ENCODE measurements at regions not wholly inside any gene's neighbourhood (a gene's known extent, or its start where the extent isn't known, plus 50 kb on each side); places are given as distances from the start of the nearest gene placed in this dataset.
A peak's percentile ranks its signal among the peaks of the same experiment; 100 is the strongest.

- DNase-seq: no peak
Observed at GRCh38 chr1:29839726-29840125, 603.4 kb downstream of the PTPRU start.

GRCh38 chr1:29838738-29839320 is 602.5 kb downstream of the PTPRU start:
- no peak for DNase-seq

GRCh38 chr1:29836651-29837646 is 600.6 kb downstream of the PTPRU start:
- DNase-seq: no peak

- DNase-seq: no peak
Observed at GRCh38 chr1:29835874-29836273, 599.6 kb downstream of the PTPRU start.

- peak in 1 of 2 experiments; percentile 31 for DNase-seq
Observed at GRCh38 chr1:29835406-29835805, 599.1 kb downstream of the PTPRU start.

DNA sequence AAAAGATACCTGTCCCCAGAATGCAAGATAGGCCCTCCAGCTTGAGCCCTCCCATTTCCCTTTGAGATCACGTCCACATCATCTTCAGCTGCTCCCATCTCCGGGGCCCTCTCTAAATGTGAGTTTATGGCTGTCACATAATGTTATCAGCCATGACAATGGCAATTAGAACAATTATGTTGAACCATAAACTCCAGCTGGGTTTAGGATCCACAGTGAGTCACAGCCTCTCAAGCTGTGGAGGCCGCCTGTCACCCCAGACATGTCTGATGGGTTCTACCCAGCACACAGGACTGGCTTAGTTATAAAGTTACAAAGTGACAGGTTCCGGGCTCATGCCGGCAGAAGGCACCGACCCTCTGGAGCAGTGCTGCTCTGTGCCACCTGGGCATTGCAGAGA is 597.3 kb downstream of the PTPRU start:
- DNase-seq: no peak

GRCh38 chr1:29832936-29833335 is 596.6 kb downstream of the PTPRU start:
- DNase-seq: no peak

DNA sequence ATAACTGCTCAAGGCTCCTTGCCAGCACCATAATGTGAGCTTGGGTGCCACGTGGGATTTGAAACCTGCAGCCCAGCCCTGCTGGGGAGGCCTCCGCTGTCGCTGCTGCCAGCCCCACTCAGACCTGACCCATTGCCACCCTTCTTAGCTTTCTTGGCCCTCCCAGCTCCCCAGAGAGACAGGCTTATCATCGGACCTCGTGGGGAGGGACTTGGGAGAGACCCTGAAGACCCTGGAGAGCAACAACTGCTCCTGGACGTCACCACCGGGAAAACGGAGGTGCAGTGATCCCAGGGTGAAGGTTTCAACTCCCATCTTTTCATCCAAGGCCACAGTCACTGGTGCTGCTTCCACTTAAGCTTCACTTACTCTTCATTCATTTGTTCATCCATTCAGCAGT is 596.1 kb downstream of the PTPRU start:
- no peak for DNase-seq

GRCh38 chr1:29831500-29832117 is 595.3 kb downstream of the PTPRU start:
- DNase-seq: no peak

DNA sequence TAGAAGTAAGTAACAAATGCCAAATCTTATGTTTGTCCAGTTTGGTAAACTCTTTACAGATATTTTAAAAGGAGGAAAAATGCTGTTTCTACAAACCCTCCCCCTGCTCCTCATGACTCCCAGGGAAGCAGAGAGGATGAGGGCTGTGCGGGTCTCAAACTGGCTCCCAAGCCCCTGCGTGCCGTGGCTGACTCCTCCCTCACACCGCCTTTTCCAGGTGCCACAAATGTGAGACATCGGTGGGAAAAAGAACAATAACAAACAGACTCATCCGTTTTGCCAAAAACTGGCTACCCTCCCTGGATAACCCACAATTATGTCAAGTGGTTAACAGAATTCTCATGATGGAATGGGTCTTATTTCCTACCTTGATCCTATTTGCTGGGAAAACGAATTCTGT is 594.6 kb downstream of the PTPRU start:
- no peak for DNase-seq

DNA sequence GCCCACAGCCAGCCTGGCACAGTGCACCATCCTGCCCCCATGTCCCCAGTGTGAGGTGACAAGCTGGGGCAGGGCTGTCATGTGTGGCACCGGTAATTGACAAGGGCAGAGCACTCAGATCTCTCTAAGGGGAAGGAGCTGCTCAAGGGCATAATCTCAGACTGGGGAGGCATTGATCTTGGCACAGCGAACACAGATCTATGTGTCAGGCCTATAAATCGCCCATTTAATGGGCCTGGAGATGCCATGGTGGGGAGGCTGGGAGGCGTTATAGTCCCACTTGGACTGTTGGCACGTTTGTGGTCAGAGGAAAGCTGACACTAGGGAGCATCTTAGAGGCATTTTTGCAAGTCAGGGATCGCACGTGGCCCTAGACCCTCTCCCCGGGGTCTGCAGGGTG is 594.1 kb downstream of the PTPRU start:
- no peak for DNase-seq

GRCh38 chr1:29829448-29830344 is 593.4 kb downstream of the PTPRU start:
- DNase-seq: no peak

DNA sequence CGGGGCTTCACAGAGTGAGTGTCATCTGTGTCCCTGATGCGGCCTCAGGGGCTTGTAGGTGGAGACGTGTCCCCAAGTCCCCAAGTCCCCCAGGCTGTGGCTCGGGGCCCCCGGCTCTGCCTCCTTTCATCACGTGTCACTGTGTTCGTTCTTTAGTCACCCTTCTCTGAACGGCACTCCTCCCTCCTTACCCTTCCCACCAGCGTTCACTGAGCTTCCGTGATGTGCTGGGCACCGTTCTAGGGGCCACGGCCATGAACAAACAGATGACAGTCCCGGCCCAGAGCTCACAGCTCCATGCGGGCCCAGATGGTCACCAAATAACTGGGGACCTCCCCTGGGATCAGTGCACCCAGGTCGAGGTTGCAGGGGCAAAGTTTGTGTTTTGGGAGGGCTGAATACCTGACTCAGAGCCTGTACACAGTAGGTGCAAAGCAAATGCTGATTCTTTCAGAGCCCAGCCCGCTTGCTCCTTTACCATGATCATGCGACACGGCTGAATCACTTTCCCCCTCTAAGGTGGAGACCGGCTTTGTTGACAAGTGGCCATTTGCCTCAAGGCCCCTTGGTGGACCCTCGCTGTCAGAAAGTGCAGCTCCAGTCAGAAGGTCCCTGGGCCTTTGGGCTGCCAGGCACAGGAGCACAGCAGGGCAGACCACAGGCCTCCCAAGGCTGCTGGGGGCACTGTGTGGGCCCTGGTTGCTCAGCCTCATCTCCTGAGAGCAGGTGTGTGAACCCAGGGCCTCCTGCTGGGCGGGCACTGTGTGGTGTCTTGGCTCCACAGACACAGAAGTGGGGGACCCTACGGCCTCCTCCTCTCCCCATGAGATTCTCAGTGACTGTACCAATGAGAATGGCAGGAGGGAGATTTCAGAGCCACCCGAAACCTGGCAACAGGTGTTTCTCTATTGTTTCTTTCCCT is 592.5 kb downstream of the PTPRU start:
- DNase-seq: no peak

DNA sequence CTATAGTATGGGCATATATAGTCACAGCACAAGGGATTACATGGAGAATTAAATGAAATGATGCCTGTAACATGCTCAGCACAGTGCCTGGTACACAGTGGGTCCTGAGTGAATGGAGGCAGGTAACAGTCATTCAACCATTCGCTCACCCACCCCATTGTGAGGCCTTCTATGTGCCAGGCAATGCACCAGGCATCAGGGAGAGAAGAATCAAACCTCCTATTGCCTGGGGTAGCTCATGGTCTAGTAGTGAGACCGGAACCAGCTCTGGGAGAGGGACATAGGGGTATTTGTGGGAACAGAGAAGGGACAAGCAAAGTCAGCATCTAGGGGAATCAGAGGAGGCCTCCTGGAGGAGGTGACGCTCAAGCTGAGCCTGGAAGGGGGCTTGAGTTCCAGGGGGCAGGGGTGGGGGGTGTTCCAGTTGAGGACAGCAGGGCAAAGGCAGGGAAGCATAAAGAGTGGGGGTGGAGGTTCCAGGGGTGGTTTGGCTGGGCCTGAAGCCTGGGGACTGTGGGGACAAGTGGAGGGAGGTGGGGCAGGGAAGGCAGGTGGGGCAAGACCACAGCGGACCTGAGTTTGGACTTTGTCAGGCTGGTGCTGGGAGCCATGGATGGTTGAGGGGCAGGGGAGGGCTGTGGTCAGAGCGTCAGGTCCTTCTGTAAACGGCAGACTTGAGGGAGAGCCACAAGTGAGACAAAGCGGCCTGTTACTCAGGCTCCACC is 591.6 kb downstream of the PTPRU start:
- no peak for DNase-seq

DNA sequence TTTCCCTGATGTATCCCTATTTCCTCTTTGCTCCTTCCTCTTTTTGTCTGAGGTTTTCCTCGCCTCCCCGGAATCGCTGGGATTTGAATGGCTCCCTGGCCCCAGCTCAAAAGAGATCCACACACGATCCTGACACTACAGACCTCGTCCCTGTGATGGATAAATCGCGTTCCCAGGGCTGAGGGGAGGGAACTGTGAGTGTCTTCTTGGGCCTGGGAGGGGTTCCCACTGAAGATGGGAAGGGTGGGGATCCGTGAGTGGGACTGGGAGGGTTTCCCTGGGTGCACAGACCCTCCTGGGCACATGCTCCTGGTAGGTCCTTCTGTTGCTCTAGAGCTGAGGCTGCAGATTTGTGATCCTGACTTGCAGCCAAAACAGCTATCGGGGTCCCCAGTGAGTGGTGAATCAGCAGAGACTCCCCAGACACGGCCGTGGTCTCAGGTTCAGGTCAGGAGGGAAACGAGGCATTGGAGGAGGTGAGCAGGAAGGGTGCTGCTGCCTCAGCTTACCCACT is 591.0 kb downstream of the PTPRU start:
- no peak for DNase-seq

DNA sequence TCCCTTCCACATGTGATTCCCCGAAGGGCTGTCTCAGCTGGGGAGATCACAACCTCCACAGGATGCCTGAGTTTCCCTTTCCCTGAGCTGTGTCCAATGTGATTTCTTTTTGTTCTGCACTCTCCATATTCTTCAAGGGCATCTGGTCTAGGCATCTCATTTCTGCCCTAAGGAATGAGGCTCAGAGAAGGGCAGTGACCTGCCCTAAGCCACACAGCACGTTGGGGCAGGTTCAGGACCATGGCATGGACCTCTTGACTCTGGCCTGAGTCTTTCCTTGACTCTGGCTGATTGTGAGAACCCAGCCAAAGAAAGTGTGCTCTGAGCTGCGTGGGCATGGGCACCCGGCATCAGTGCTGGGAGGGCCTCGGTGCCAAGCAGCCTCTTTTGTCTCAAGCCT is 590.3 kb downstream of the PTPRU start:
- no peak for DNase-seq

DNA sequence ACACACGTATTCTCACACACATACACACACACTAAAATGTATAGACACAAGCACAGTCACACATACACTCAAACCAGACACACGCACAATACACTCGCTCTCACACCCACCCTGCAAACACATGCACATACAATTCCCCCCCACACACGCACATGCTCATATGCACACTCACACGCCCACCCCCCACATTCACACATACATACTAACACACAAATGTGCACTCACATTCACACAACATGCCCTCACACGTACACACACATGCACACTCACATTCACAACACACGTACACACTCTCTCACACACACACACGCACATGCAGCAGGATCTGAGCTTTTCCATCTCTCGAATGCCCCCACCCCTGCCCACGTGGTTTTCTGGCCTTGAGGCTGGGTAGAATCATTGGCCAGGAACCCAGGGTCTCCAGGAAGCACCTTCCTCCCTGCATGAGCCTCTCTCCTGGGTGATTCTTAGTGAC is 589.7 kb downstream of the PTPRU start:
- DNase-seq: no peak

DNA sequence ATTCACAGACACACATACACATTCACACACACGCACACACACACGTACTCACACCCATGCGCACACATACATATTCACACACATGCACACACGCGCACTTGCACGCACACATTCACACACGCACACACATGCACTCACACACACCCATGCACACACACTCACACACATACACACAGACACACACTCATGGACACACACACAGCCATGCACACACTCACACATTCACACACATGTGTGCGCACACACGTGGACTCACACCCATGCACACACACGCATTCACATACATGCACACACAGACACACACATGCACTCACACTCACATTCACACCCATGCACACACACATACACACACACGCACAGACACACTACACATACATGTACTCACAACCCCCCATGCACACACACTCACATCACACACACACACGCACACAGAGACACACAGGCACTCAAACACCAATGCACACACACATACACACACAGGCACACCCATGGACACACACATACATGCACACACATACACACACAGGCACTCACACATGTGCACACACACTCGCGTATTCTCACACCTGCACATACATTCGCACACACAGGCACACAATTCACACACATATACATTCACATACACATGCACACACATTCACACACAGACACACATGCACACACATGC is 589.1 kb downstream of the PTPRU start:
- no peak for DNase-seq

DNA sequence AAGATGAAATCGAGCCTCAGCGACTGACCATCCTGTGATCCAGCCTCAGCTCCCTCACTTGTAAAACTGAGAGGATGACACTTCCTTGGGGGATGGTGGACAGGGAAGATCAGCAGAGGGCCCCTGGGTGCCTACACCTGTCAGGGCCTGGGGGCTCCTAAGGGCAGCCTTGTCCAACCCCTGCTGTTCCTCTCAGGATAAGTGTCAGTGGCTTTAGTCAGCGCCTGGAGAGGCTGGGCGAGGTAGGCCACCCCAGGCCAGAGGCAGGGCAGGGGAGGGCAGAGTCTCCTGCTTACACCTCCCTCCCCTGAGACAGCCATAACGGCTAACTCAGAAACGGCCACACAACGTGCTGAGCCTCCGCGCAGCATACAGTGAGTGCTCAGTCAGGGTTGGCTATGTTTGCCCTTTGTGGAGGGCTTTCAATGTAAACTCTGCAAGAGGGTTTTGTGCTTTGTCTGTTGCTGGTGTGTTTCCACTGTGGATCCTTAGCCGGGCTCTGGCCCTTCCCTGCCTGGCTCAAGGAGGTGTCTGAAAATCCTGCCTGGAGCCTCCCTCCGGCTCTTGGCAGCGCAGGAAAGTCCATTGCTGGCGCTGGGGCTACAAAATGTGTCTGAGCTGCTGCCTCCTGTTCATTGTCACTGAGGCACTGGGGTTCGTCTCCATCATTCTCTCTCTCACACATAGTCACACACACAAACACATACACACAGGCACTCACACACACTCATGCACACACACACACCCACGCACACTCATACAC is 588.4 kb downstream of the PTPRU start:
- DNase-seq: no peak
